OCI-LY1 (cell line): ENCODE measurements at regions not wholly inside any gene's neighbourhood (a gene's known extent, or its start where the extent isn't known, plus 50 kb on each side); places are given as distances from the start of the nearest gene placed in this dataset.

Experiments
- H2AFZ ChIP-seq: fragments of 200-600 bp; sonication (generic), shearing (Covaris generic); 2 replicates; pipeline ENCODE4 v1.6.0; 2014; ENCODE audit warnings: antibody characterized with exemption, mild to moderate bottlenecking, low read length
- H3F3A ChIP-seq: fragments of 200-600 bp; sonication (generic), shearing (Covaris generic); 2 replicates; pipeline ENCODE4 v1.6.0; 2014; ENCODE audit warnings: mild to moderate bottlenecking, antibody characterized with exemption, low read length, moderate library complexity; ENCODE audit not compliant: insufficient read depth
- H3K27ac ChIP-seq: fragments of 200-600 bp; sonication (generic); 2 replicates; pipeline ENCODE4 v1.5.1; 2014; ENCODE audit warnings: low read length, mixed run types, mild to moderate bottlenecking, low read depth; ENCODE audit not compliant: poor library complexity, severe bottlenecking
- H3K27me3 ChIP-seq: fragments of 200-600 bp; sonication (generic); 2 replicates; pipeline ENCODE4 v1.6.0; 2014; ENCODE audit warnings: antibody characterized with exemption, mild to moderate bottlenecking, low read length, moderate library complexity; ENCODE audit not compliant: insufficient read depth
- H3K36me3 ChIP-seq: fragments of 200-600 bp; sonication (generic); 2 replicates; pipeline ENCODE4 v1.6.1; 2014; ENCODE audit warnings: mild to moderate bottlenecking, antibody characterized with exemption, low read length, moderate library complexity, mixed read lengths; ENCODE audit not compliant: insufficient read depth
- H3K4me1 ChIP-seq: fragments of 200-600 bp; sonication (generic); 2 replicates; pipeline ENCODE4 v1.5.1; 2014; ENCODE audit warnings: mild to moderate bottlenecking, low read length, moderate library complexity; ENCODE audit not compliant: insufficient read depth, severe bottlenecking
- H3K4me2 ChIP-seq: fragments of 200-600 bp; sonication (generic), shearing (Covaris generic); 2 replicates; pipeline ENCODE4 v1.6.1; 2014; ENCODE audit warnings: low read length
- H3K4me3 ChIP-seq: fragments of 200-600 bp; sonication (generic); 2 replicates; pipeline ENCODE4 v1.5.1; 2014; ENCODE audit warnings: low read length, low read depth, mild to moderate bottlenecking, mixed read lengths; ENCODE audit not compliant: poor library complexity, severe bottlenecking
- H3K79me2 ChIP-seq: fragments of 200-600 bp; shearing (Covaris generic); 2 replicates; pipeline ENCODE4 v1.6.1; 2016; ENCODE audit warnings: mixed run types, low read length, mixed read lengths; ENCODE audit not compliant: insufficient read depth
- H3K9ac ChIP-seq: fragments of 200-600 bp; sonication (generic), shearing (Covaris generic); 2 replicates; pipeline ENCODE4 v1.6.1; 2014; ENCODE audit warnings: mild to moderate bottlenecking, low read length, mixed read lengths
- H3K9me2 ChIP-seq: fragments of 200-600 bp; sonication (generic), shearing (Covaris generic); 2 replicates; pipeline ENCODE4 v1.6.1; 2014; ENCODE audit warnings: low read depth, mild to moderate bottlenecking, low read length, mixed read lengths
- H3K9me3 ChIP-seq: fragments of 200-600 bp; shearing (Covaris generic); 2 replicates; pipeline ENCODE4 v1.6.1; 2014; ENCODE audit warnings: low read length, mixed read lengths
- H4K20me1 ChIP-seq: fragments of 200-600 bp; sonication (generic), shearing (Covaris generic); 2 replicates; pipeline ENCODE4 v1.6.0; 2016; ENCODE audit warnings: mild to moderate bottlenecking, low read length; ENCODE audit not compliant: insufficient read depth
- EZH2 ChIP-seq: fragments of 200-600 bp; sonication (generic), shearing (Covaris generic); IDR thresholded peaks from 2 replicates; pipeline ENCODE4 v1.8.0; 2017; ENCODE audit warnings: borderline replicate concordance, mixed run types, mild to moderate bottlenecking, antibody characterized with exemption, low read length, moderate library complexity, mixed read lengths
- TF ChIP-seq, protein P1 (sequence below): fragments of 200-600 bp; sonication (generic), shearing (Covaris generic); IDR thresholded peaks from 2 replicates; pipeline ENCODE4 v1.5.1; 2017; ENCODE audit warnings: mild to moderate bottlenecking, antibody characterized with exemption, low read length, moderate library complexity, mixed read lengths

DNA sequence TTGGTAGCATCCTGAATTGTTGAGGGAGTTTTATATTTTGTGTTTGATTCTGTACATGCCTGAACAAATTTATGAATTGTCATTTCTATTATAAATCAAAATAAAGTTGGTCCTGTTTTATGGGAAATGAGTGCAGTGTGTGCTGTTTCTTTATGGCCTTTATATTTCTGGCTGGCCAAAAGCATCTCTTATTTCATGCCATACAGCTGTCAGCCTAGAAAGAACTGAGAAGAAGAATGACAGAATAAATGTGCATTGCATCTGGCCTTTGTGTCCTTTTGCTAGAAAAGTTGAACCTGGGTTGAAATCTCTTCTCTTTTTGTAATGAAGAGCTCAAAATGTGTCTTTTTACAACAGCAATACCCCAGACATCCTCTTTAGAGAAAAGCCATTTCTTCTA, 474.7 kb upstream of the LRATD1 start:
- Histone ChIP-seq H3K27ac (no peak overlapping the region), H3K4me1 (no peaks in the 10 kb centered on the region), H2AFZ (no peak overlapping the region), H3K4me3 (no peak overlapping the region), H3K9ac (no peak overlapping the region), H3K27me3 (no peaks in the 10 kb centered on the region), H3K4me2 (no peak overlapping the region), H3K79me2 (no peaks in the 10 kb centered on the region), H3F3A (no peaks in the 10 kb centered on the region), H3K36me3 (no peaks in the 10 kb centered on the region), H3K9me3 (no peaks in the 10 kb centered on the region), H4K20me1 (no peaks in the 10 kb centered on the region), H3K9me2 (no peaks in the 10 kb centered on the region)
- TF ChIP-seq EZH2, result no peak
- TF ChIP-seq, protein P1, sequence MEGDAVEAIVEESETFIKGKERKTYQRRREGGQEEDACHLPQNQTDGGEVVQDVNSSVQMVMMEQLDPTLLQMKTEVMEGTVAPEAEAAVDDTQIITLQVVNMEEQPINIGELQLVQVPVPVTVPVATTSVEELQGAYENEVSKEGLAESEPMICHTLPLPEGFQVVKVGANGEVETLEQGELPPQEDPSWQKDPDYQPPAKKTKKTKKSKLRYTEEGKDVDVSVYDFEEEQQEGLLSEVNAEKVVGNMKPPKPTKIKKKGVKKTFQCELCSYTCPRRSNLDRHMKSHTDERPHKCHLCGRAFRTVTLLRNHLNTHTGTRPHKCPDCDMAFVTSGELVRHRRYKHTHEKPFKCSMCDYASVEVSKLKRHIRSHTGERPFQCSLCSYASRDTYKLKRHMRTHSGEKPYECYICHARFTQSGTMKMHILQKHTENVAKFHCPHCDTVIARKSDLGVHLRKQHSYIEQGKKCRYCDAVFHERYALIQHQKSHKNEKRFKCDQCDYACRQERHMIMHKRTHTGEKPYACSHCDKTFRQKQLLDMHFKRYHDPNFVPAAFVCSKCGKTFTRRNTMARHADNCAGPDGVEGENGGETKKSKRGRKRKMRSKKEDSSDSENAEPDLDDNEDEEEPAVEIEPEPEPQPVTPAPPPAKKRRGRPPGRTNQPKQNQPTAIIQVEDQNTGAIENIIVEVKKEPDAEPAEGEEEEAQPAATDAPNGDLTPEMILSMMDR, result no peak

DNA sequence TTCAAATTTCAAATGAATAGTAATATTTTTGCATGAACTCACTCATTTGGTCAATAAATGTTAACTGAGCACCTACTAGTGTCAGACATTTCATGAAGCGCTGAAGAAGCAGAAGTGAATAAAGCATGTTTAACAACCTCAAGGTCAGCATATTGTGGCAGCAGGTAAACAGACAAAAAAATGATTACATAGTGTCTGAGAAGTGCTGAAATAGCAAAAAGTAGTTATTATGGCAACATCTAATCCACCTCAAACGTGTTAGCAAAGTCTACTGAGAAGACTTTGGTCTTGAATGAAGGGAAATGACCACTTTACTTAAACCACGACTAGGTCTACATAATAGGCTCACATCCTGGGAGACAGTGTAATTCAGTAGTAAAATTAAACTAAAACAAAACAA, 452.2 kb upstream of the LRATD1 start:
- Histone ChIP-seq H3K36me3 (no peaks in the 10 kb centered on the region), H3K4me3 (no peak overlapping the region), H4K20me1 (no peaks in the 10 kb centered on the region), H3K9me2 (no peaks in the 10 kb centered on the region), H3K27me3 (no peaks in the 10 kb centered on the region), H3K27ac (no peak overlapping the region), H3K79me2 (no peaks in the 10 kb centered on the region), H3K4me1 (no peaks in the 10 kb centered on the region), H2AFZ (no peak overlapping the region), H3K4me2 (no peak overlapping the region), H3K9ac (no peak overlapping the region), H3K9me3 (no peaks in the 10 kb centered on the region), H3F3A (no peaks in the 10 kb centered on the region)
- TF ChIP-seq, protein P1, result no peak
- no peak for TF ChIP-seq EZH2

DNA sequence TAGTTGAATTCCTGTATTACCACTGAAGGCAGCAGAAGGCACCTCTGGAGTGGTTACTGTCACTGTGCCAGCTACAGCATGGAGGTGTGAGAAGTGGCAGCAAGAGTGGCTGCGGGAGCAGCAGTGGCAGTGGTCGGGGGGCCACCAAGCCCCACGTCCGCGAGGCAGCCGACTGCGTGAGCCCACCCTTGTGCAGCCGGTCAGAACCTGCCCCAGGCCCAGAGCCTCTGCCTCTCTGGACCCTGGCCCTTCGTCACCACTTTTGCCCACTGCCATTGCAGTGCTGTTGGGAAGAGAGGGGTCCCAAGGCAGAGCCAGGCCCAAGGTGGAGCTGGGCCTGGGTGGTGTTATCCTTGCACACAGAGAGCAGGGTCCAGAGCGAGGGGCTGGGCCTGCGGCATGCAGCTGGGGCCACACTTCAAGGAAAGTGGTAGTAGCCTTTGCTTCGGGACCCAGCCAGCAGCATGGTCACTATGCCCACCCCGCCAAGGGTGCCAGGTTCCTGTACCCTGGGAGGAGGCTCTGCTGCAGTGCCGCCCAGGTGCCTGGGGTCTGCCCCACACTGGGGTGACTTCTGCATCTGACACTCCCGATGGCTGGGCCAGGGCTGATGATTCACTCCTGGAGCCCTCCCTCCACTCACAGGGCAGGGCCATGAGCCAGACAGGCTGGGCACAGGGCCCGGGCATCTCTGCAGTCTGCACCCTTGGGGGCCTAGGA, 450.1 kb upstream of the LRATD1 start:
- no peaks in the 10 kb centered on the region for H3F3A ChIP-seq
- no peaks in the 10 kb centered on the region for H3K9me3 ChIP-seq
- no peaks in the 10 kb centered on the region for H3K9me2 ChIP-seq
- no peaks in the 10 kb centered on the region for H3K79me2 ChIP-seq
- no peaks in the 10 kb centered on the region for H3K4me1 ChIP-seq
- H2AFZ ChIP-seq, result no peak overlapping the region
- no peak overlapping the region for H3K9ac ChIP-seq
- no peaks in the 10 kb centered on the region for H4K20me1 ChIP-seq
- no peak overlapping the region for H3K4me3 ChIP-seq
- no peaks in the 10 kb centered on the region for H3K27me3 ChIP-seq
- no peak overlapping the region for H3K27ac ChIP-seq
- TF ChIP-seq, protein P1, result no peak
- TF ChIP-seq EZH2, result no peak
- H3K4me2 ChIP-seq, result no peak overlapping the region
- H3K36me3 ChIP-seq, result no peaks in the 10 kb centered on the region
